H7 (cell line): ENCODE measurements at regions not wholly inside any gene's neighbourhood (a gene's known extent, or its start where the extent isn't known, plus 50 kb on each side); places are given as distances from the start of the nearest gene placed in this dataset.
"Not testable (repeated sequence)": the region's sequence is repeated elsewhere in the genome, so short reads cannot be mapped to it uniquely, and the experiment has no call there.

Experiments
- DNase-seq: peaks from one replicate; pipeline ENCODE4 v3.0.0; 2012
- H3K27me3 ChIP-seq: 2 replicates; pipeline ENCODE4 v1.6.0; 2011; ENCODE audit warnings: mild to moderate bottlenecking, low read length; ENCODE audit not compliant: control insufficient read depth, insufficient read depth
- H3K36me3 ChIP-seq: replicated peaks from 2 replicates; pipeline ENCODE4 v1.5.1; 2011; ENCODE audit warnings: low read length; ENCODE audit not compliant: control insufficient read depth, insufficient read depth
- H3K4me3 ChIP-seq: 2 replicates; pipeline ENCODE4 v1.5.1; 2011; ENCODE audit warnings: low read depth, mild to moderate bottlenecking, control low read depth, low read length, moderate library complexity; ENCODE audit not compliant: insufficient read depth

DNA sequence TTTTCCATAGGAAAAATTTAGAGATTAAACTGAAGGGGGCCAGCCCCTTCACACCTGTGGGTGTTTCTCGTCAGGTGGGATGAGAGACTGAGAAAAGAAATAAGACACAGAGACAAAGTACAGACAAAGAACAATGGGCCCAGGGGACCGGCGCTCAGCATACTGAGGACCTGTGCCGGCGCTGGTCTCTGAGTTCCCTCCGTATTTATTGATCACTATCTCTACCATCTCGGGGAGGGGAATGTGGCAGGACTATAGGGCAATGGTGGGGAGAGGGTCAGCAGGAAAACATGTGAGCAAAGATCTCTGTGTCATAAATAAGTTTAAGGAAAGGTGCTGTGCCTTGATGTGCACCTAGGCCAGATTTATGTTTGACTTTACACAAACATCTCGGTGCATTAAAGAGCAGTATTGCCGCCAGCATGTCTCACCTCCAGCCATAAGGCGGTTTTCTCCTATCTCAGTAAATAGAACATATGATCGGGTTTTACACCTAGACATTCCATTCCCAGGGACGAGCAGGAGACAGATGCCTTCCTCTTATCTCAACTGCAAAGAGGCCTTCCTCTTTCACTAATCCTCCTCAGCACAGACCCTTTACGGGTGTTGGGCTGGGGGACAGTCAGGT is 494.7 kb downstream of the IGSF11 start:
- H3K36me3 ChIP-seq, DNase-seq, H3K4me3 ChIP-seq, H3K27me3 ChIP-seq: not testable (repeated sequence)

DNA sequence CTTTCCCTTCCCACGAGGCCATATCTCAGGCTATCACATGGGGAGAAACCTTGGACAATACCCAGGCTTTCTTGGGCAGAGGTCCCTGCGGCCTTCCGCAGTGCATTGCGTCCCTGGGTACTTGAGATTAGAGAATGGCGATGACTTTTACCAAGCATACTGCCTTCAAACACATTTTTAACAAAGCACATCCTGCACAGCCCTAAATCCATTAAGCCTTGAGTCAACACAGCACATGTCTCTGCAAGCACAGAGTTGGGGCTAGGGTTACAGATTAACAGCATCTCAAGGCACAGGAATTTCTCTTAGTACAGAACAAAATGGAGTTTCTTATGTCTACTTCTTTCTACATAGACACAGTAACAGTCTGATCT is 494.2 kb downstream of the IGSF11 start:
- H3K4me3 ChIP-seq, H3K27me3 ChIP-seq, DNase-seq, H3K36me3 ChIP-seq: not testable (repeated sequence)

DNA sequence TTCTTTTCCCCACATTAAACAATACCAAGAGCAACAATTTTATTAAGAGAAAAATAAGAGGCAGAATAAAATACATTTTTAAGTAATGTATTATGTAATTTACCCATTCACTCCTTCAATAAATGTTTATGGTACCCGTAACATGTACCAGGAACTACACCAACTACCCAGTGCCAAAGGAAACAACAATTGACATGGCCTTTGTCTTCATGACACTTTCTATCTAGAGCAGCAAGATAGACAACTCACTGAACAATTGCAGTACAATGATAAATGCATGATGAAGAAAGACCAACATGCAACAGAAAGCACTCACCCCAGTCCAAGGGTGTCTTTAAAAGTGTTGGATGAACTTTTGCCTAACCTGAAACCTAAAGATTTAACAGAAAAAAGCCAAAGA is 493.8 kb downstream of the IGSF11 start:
- Histone ChIP-seq H3K4me3 (no peak overlapping the region), H3K27me3 (no peaks in the 10 kb centered on the region), H3K36me3 (no peaks in the 10 kb centered on the region)
- DNase-seq: no peak

DNA sequence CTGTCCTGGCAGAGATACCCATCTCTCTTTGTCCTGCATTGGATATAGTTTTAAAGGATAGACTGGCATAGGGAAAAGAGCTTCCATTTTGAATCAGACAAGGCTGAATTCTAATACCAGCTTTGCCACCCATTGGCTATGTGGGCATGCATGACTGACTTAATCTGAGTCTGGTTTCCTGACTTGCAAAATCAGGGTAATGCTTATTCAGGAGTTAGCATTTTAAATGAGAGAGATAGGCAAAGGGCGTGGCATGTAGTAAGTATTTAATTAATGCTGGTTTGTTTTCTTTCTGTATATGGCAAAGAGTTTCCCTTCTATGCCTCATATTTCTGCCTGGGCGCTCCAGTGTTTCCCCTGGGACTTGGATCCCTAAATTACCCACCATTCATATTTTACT is 492.9 kb downstream of the IGSF11 start:
- no peaks in the 10 kb centered on the region for H3K27me3 ChIP-seq
- H3K4me3 ChIP-seq: no peak overlapping the region
- no peak for DNase-seq
- H3K36me3 ChIP-seq: no peaks in the 10 kb centered on the region

DNA sequence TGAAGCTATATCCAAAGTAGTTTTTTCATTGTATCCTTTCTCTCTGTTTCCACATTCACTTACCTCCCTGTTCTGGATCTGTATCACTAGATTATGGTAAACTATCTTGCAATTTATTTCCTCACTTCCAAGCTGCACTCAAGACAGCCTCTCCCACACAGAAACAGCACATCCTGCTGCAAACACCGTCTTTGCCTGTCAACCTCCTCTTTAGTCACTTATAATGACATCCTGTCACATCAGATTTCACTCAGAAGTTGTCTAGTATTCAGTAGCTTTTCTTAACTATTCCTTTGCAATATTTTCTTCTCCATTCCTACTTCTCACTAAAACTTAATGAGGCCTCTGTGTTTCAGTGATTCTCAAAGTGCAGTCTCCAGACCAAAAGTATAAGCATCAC is 490.8 kb downstream of the IGSF11 start:
- DNase-seq: no peak

DNA sequence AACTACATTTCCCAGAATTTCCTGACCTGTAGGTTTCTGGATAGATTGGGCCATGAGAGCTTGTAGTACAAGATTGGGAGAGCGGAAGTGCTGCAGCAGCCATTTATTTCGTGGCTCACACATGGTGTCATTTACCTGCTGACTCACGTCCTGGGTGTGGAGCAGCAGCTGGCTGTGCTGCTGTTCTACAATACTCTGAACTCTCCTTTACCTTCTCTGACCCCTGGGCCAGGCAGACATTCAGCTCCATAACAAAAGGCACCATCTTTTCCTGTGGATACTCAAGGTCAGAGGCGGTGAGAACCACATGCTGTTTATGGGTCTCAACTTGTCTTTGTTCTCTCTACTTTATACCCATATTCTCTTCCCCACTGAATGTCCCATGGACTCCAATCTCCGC is 490.2 kb downstream of the IGSF11 start:
- Histone ChIP-seq H3K36me3 (no peaks in the 10 kb centered on the region), H3K27me3 (no peaks in the 10 kb centered on the region), H3K4me3 (no peak overlapping the region)
- DNase-seq: peak; percentile 2

More for the DNA sequence above, 490.8 kb downstream of the IGSF11 start:
- Histone ChIP-seq H3K27me3 (no peaks in the 10 kb centered on the region), H3K36me3 (no peaks in the 10 kb centered on the region), H3K4me3 (no peak overlapping the region)

DNA sequence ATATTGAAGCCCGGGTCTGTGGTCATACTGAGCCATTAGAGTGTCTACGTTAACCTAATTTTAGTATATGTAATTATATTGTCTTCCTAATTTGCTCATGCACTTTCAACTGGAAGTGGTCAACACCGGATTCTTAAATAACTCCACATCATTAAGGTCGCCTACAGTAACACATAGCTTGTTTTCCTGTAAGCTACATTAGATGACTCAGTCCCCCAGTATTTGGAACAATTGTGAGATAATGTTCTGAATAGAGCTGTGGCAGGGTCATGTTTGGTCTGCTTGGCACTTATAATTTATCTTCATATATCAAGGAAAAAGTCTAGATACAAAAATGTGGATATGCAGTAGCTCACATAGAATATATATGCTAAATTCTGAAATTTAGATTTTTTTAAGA is 486.2 kb downstream of the IGSF11 start:
- no peaks in the 10 kb centered on the region for H3K27me3 ChIP-seq
- no peak for DNase-seq
- no peak overlapping the region for H3K4me3 ChIP-seq
- H3K36me3 ChIP-seq: no peaks in the 10 kb centered on the region

DNA sequence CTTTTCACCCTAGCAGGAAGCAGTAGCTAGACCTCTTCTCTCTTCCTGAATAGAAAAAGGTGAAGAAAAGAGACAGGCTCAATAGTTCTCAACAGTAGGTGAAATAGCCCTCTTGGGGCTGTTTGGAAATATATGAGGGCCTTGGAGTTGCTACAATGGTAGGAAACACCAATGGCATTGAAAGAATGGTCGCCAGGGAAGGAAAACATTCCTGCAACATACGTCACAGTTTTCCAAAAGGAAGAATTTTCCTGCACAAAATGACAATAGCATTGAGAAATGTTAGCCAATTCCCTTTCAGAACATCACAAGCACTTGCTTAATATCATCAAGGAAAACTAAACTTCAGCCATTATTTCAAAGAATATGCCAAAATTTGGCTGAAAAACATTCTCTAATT is 484.5 kb downstream of the IGSF11 start:
- DNase-seq: no peak
- Histone ChIP-seq H3K27me3 (no peaks in the 10 kb centered on the region), H3K36me3 (no peaks in the 10 kb centered on the region), H3K4me3 (no peak overlapping the region)

DNA sequence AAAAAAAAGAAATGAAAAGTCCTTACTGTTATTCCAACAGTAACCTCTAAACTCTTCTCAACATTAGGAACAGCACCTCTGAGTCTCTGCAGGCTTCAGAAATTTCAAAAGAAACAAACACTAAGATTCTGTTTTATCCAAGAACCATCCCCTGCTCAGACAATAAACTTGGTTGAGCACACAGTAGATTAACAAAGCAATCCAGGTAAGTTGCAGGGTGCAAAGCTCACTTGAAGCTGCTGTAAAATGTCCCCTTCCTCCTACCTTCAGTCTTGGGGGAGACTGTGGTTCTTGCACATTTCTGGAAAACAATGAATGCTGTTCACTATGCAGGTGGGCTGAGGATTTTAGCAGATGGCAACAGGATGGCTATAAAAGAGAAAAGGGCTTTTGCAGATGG is 484.1 kb downstream of the IGSF11 start:
- Histone ChIP-seq H3K27me3 (no peaks in the 10 kb centered on the region), H3K36me3 (no peaks in the 10 kb centered on the region), H3K4me3 (no peak overlapping the region)
- DNase-seq: no peak

DNA sequence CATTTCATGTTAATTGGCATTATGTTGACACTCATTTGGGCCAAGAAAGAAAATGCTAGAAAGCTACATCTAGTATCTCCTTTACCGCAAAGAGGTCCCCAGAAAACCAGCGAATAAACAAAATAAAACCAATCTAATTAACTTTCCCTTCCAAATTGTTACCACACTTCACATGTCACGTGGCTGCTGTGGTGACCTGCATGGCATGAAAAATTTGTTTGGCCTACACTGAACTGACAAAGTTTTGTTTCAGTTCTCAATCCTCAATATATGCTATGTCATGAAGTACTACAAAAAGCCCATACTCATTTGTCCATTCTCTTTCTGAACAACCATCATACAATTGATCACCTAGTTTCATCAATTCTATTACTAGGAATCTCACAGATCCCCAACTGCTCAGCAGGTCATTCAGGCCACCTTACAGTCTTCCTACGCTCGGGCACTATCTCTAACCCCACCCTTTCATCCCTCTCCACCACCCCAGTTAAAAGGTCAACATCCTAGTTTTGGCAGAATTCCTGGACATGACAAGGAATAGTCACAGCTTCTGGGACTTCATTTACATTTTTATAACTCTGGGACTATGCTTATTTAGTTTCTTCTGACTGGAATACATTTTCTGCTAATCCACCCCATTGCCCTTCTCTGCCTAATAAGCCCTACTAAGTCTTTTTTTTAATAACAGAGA is 480.4 kb downstream of the IGSF11 start:
- Histone ChIP-seq H3K4me3 (no peak overlapping the region), H3K27me3 (no peaks in the 10 kb centered on the region)
- DNase-seq: no peak

DNA sequence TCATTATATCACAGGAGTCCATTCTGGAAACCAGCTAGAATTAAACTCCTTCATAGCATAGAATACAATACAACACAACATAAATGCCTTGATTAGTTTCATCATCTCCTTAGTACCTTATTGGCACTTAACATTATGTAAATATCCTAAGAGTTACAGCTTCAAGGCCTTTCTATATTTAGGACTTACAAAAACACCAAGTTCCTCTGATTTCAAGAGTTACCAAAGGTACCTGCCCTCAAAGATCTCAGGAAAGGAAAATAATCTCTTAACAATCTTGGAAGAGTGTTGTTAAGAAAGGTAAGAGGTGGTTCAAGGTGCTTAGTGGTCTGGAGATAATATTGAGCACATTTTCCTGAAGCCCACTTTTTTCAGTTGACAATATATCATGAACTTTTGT is 477.7 kb downstream of the IGSF11 start:
- no peaks in the 10 kb centered on the region for H3K36me3 ChIP-seq
- no peaks in the 10 kb centered on the region for H3K27me3 ChIP-seq
- DNase-seq: no peak
- no peak overlapping the region for H3K4me3 ChIP-seq

More for the DNA sequence above, 480.4 kb downstream of the IGSF11 start:
- H3K36me3 ChIP-seq: no peaks in the 10 kb centered on the region

DNA sequence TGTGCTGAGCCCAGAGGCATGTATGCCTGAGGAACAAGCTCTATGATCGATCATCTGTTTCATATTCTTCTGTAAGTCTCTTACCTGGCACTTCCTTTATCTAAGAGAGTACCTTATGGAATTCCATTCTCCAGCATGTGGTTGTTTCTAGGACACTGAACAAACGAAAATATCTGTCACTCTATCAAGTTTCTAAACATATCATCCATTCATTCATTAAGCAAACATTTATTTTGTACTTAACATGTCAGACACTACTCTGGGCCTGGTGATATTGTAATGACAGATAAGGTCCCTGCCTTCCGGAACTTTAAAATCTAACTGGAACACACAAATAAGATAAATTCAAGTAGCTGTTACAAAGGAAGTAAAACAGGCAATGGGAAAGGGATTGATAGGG is 477.1 kb downstream of the IGSF11 start:
- no peak for DNase-seq
- H3K27me3 ChIP-seq: no peaks in the 10 kb centered on the region
- H3K4me3 ChIP-seq: no peak overlapping the region
- H3K36me3 ChIP-seq: no peaks in the 10 kb centered on the region

DNA sequence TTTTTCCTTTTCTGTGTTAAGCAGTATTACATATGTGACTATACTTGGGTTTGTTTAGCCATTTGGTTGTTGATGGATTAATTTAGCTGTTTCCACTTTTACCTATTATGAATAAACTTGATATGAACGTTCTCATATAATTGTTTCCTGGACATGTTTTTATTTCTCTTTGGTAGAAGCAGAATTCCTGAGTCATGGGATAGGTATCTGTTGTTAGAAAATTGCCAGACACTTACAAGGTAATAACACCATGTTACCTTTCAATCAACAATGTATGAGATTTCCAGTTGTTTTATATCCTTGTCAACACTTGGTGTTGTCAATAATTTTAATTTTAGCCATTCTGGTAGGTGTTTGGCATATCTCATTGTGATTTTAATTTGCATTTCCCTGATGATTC is 475.4 kb downstream of the IGSF11 start:
- DNase-seq: no peak
- Histone ChIP-seq H3K4me3 (no peak overlapping the region), H3K27me3 (no peaks in the 10 kb centered on the region), H3K36me3 (no peaks in the 10 kb centered on the region)

DNA sequence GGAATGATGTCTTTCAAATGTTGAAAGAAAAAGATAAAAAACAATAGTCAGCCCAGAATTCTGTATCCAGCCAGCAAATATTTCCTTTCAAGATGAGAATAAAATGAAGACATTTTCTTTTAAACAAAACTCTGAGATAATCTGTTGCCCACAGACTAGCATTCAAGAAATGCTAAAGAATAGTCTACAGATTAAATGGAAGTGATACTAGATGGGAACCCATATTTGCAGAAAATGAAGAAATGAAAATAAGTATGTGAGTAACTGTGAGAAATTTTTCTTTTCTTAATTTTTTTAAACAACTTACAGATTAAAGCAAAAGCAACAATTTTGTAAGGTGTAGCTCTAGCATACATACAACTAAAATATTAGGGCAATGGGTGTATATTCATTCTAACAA is 469.8 kb downstream of the IGSF11 start:
- Histone ChIP-seq H3K4me3 (no peak overlapping the region), H3K27me3 (no peaks in the 10 kb centered on the region), H3K36me3 (no peaks in the 10 kb centered on the region)
- no peak for DNase-seq

DNA sequence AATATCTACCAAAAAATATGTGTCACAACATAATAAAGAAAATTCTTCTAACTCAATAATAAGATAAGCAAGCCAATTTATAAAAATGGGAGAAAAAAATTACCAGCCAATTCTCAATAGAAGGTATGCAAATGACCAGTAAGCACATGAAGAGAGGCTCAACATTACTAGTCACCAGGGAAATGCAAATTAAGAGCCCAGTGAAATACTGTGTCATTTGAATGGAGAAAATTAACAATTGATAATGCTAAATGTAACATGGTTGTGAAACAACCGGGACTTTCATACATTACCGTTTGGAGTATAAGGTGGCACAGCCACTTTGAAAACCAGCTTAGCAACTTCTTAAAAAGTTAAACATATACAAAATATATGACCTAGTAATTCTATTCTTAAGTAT is 460.7 kb downstream of the IGSF11 start:
- Histone ChIP-seq H3K27me3 (no peaks in the 10 kb centered on the region), H3K4me3 (no peak overlapping the region), H3K36me3 (no peaks in the 10 kb centered on the region)
- no peak for DNase-seq
